ENCODE measurements at regions not wholly inside any gene's neighbourhood (a gene's known extent, or its start where the extent isn't known, plus 50 kb on each side); places are given as distances from the start of the nearest gene placed in this dataset.

- H3K9me3 ChIP-seq (ENCODE audit: control insufficient read depth, insufficient read depth, low read depth, low read length), result no peaks in the 10 kb centered on the region
- H3K4me3 ChIP-seq (ENCODE audit: low read depth in 2 of 2, low read length in 2 of 2), result no peak overlapping the region
- DNase-seq (ENCODE audit: low read depth, low spot score) (no peak), ATAC-seq (no peak)
- POLR2A ChIA-PET, result no interaction called here
- no peak for TF ChIP-seq TCF7L2 (IDR thresholded peaks at IDR 0.05; ENCODE audit: low read depth, low read length)
- no peak for TF ChIP-seq SIN3A (IDR thresholded peaks at IDR 0.05; ENCODE audit: borderline replicate concordance, insufficient read depth, low read depth, low read length)
- TF ChIP-seq, protein P1, sequence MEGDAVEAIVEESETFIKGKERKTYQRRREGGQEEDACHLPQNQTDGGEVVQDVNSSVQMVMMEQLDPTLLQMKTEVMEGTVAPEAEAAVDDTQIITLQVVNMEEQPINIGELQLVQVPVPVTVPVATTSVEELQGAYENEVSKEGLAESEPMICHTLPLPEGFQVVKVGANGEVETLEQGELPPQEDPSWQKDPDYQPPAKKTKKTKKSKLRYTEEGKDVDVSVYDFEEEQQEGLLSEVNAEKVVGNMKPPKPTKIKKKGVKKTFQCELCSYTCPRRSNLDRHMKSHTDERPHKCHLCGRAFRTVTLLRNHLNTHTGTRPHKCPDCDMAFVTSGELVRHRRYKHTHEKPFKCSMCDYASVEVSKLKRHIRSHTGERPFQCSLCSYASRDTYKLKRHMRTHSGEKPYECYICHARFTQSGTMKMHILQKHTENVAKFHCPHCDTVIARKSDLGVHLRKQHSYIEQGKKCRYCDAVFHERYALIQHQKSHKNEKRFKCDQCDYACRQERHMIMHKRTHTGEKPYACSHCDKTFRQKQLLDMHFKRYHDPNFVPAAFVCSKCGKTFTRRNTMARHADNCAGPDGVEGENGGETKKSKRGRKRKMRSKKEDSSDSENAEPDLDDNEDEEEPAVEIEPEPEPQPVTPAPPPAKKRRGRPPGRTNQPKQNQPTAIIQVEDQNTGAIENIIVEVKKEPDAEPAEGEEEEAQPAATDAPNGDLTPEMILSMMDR (IDR thresholded peaks at IDR 0.05), result no peak
- no peak for TF ChIP-seq POLR2AphosphoS5 (IDR thresholded peaks at IDR 0.05; ENCODE audit: low read depth, low read length)
- no peak for TF ChIP-seq REST (IDR thresholded peaks at IDR 0.05; ENCODE audit: insufficient read depth in 1 of 2, low read depth in 2 of 2, low read length in 1 of 2)
- no TSS peak for BruUV-seq (replicated peaks)
- intact Hi-C loops (cut with micrococcal nuclease; ENCODE audit: unreplicated experiment) (loop anchor here (10.0 kb wide), 1 partner anchor 340 kb away; no protein-coding TSS in a partner anchor), in situ Hi-C loops (cut with HindIII; ENCODE audit: low pct_unique_long_range_greater_than_20kb, low sequenced_read_pairs) (loop anchor here (25.0 kb wide), 1 partner anchor 922 kb away; no protein-coding TSS in a partner anchor)
- H3K27ac ChIP-seq (ENCODE audit: low read length), result no peak overlapping the region
- no peaks in the 10 kb centered on the region for H3K36me3 ChIP-seq (ENCODE audit: control insufficient read depth, insufficient read depth, low read length)
- CTCF ChIA-PET, result no interaction called here
- H3K27me3 ChIP-seq (ENCODE audit: control insufficient read depth, insufficient read depth, low read length), result no peaks in the 10 kb centered on the region
- no peaks in the 10 kb centered on the region for H3K4me1 ChIP-seq (ENCODE audit: control insufficient read depth, insufficient read depth, low read length)
Measured at GRCh38 chr5:87765009-87765408, 352.3 kb upstream of the CCNH start.

- no peak for TF ChIP-seq REST (IDR thresholded peaks at IDR 0.05; ENCODE audit: insufficient read depth in 1 of 2, low read depth in 2 of 2, low read length in 1 of 2)
- TF ChIP-seq POLR2AphosphoS5 (IDR thresholded peaks at IDR 0.05; ENCODE audit: low read depth, low read length), result no peak
- TF ChIP-seq SIN3A (IDR thresholded peaks at IDR 0.05; ENCODE audit: borderline replicate concordance, insufficient read depth, low read depth, low read length), result no peak
- no peak for TF ChIP-seq TCF7L2 (IDR thresholded peaks at IDR 0.05; ENCODE audit: low read depth, low read length)
- TF ChIP-seq, protein P1 (IDR thresholded peaks at IDR 0.05), result no peak
- ATAC-seq, result no peak
- ChIA-PET POLR2A (no interaction called here), CTCF (no interaction called here)
- Histone ChIP-seq H3K4me1 (ENCODE audit: control insufficient read depth, insufficient read depth, low read length) (no peaks in the 10 kb centered on the region), H3K27ac (ENCODE audit: low read length) (no peak overlapping the region), H3K4me3 (ENCODE audit: low read depth in 2 of 2, low read length in 2 of 2) (no peak overlapping the region), H3K27me3 (ENCODE audit: control insufficient read depth, insufficient read depth, low read length) (no peaks in the 10 kb centered on the region), H3K36me3 (ENCODE audit: control insufficient read depth, insufficient read depth, low read length) (no peaks in the 10 kb centered on the region), H3K9me3 (ENCODE audit: control insufficient read depth, insufficient read depth, low read depth, low read length) (no peaks in the 10 kb centered on the region)
- no peak for DNase-seq (ENCODE audit: low read depth, low spot score)
- in situ Hi-C loops (cut with HindIII; ENCODE audit: low pct_unique_long_range_greater_than_20kb, low sequenced_read_pairs), result loop anchor here (25.0 kb wide), 1 partner anchor 925 kb away; no protein-coding TSS in a partner anchor
- intact Hi-C loops (cut with micrococcal nuclease; ENCODE audit: unreplicated experiment), result loop anchor here (10.0 kb wide), 1 partner anchor 338 kb away; no protein-coding TSS in a partner anchor
- BruUV-seq (replicated peaks), result no TSS peak
Measured at GRCh38 chr5:87762631-87763030, 349.9 kb upstream of the CCNH start.

Measured in Panc1 (cell line).